Activated CD4-positive, alpha-beta T cell treated with anti-CD3 and anti-CD28 coated beads for 4 hours (primary cell): ENCODE measurements at regions not wholly inside any gene's neighbourhood (a gene's known extent, or its start where the extent isn't known, plus 50 kb on each side); places are given as distances from the start of the nearest gene placed in this dataset.

ENCODE experiments used
- DNase-seq, 2 donors: peaks; one replicate each; pipeline ENCODE4 v3.0.0-alpha.2; 2020

- DNase-seq = no peak
Measured at GRCh38 chr12:76256904-76257303, 91.3 kb downstream of the BBS10 start.

DNA sequence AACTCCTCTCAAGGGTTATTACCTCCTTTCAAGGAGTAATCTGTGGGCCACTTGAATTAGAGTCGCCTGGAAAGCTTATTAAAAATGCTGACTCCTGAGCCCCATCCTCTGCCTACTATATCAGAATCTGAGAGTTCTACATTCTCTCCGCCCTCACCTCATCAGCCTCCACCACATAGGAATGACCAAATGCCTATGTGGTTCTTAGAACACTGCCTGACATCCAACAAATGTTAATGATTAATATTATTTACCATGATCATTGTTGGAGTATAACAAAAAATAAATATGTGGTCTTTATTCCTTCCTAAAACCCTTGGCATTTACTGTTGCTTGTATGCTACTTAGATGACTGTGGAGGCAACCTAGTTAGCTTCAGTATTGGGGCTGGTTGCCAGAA lies 91.9 kb downstream of the BBS10 start:
- no peak for DNase-seq

DNA sequence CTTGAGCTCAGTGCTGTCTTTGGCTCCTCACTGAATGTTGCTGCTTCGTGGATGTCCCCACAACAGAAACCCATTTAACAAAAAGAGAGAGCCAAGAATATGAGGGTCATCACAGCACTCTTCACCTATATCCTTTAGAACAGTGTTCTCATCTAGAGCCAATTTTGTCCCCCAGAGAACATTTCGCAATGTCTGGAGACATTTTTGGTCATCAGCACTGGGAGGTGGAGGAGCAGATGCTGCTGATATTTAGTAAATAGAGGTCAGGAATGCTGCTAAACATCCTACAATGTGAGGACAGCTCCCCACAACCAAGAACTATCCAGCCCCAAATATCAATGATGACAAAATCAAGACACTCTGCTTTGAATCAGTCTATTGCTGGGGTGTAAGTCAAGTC lies 92.5 kb downstream of the BBS10 start:
- DNase-seq = no peak

DNA sequence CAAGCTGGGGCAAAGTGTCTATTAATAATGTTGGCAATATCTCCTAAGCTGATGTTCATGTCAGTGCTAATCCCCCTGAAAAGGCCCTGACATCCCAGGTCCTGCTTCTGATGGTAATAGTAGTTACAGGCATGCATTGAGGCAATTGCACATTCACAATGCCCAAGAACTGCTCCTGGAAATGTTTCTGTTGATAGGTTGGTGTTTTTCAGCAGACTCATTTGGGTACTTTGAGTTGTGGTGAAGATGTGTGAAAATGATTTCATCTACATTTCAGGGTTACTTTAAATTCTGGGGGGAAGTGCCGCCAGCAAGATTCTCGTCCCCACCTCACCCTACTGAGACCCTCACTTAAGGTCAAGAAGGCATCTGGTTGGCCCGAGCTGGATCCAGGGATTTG lies 92.9 kb downstream of the BBS10 start:
- DNase-seq = no peak

- DNase-seq = no peak
Measured at GRCh38 chr12:76252031-76252430, 96.2 kb downstream of the BBS10 start.

DNA sequence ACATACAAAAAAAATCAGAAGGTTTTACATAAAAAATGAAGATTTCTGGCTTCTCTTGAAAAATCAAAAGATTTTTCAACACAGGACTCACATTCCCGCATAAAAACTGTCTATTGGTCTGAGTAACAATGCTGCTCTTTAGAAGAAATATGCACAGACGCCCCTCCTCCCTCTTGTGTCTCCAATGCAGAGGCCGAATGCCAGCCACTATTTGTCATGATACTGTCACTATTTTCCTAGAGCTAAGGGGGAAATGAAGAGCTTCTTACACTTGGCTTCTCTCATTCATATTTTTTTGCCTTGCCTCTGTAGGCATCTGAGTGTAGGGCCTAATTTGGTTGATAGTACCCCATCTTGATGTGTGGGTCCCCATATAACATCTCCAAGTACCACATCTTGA lies 98.0 kb downstream of the BBS10 start:
- no peak for DNase-seq

DNA sequence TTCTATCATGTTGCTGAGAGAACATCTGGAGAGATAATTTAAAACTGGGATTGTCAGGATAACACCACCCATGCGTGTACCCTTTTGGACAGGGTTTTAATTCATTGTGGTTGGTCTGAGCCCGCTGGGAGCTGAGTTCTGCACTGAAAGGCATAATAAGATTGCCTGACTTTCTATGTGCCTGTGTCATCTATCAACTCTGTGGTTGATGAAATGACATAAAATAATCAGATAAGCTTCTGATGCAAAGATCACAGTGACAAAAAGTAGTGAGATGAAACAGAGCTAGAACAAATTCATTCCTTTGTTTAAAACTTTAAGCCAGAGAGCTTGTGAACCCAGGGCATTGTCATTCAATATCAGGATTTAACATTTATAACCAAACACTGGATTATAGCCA lies 98.7 kb downstream of the BBS10 start:
- no peak for DNase-seq

DNA sequence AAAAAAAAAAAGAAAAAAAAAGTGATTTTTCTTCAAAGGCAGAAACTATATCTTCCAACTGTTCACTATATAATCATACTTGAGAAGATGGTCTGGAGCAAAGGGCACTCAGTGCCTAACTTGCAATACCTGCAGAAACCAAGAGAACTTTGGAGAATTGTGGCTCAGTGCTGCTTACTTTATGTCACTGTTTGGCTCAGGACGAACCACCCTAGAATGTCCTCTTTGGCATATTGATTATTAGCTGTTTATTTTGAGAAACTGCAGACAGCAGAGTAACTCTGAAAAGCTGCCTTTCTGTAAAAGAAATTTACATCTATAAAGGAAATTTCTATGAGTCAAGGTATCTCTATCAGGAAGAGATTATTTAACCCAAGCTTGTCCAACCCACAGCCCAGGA lies 100.2 kb downstream of the BBS10 start:
- DNase-seq = no peak

GRCh38 chr12:76247026-76247646 lies 101.1 kb downstream of the BBS10 start:
- no peak for DNase-seq

- DNase-seq = no peak
Measured at GRCh38 chr12:76246611-76247010, 101.6 kb downstream of the BBS10 start.

DNA sequence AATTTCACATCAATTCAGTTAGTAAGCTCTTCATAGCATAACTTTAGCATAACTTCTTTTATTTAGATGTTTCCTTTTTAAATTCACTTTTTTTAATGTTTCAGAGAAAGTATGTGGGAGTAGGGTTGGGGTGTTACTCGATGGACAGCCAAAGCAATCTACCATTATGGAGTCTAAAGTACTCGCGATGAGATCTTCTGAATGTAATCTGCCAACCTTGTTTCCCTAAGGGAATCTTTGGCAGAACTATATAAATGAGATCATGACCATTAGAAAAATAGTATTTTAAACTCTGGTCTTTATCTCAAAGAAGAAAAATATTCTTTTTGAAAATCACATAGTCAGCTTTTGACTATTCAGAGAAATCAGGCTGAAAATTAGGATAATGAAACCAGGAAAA lies 103.9 kb downstream of the BBS10 start:
- DNase-seq = no peak

GRCh38 chr12:76242813-76243550 lies 105.2 kb downstream of the BBS10 start:
- DNase-seq = no peak

DNA sequence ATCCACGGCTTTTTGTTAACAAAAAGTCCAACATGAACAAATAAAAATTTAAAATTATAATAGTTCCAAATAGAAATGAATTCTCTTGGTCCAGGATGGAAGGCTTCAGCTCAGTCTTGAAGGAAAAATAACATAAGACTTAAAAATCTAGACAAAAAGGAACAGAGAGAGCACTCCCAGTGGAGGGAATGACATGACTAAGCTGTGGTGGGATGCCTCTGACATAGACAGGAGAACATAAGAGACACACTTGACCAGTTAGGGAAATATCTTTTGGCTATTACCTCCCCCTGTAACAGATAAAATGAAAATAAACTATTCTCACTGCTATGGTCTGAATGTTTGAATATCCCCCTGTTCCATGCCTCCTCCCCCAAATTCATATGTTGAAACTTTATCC lies 106.8 kb downstream of the BBS10 start:
- DNase-seq = no peak

- no peak for DNase-seq
Measured at GRCh38 chr12:76240281-76240680, 107.9 kb downstream of the BBS10 start.

GRCh38 chr12:76238688-76239087 lies 109.5 kb downstream of the BBS10 start:
- DNase-seq = no peak

DNA sequence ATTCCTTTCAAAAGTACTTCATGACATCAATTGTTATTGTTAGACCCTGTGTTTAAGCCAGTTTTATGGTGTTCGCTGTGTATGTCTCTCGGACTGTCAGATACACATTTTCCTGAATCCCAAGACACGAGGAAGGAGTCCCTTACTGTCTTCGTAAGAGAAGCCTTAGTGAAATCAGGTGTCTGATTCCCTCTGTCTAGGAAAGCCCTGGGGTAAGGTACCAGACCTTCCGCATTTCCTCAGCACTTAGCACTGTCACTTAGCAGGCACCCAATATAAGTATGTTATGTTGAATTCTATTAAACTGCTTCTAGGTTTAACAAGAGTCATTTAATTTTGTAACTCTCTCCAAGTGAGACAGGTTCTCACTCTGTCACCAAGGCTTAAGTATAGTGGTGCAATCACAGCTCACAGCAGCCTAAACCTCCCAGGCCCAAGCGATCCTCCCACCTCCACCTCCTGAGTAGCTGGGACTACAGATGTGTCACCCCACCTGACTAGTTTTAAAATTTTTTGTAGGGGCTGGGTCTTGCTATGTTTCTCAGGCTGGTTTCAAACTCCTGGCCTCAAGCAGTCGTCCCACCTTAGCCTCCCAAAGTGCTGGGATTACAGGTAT lies 111.0 kb downstream of the BBS10 start:
- DNase-seq = no peak

GRCh38 chr12:76236640-76237039 lies 111.6 kb downstream of the BBS10 start:
- DNase-seq = no peak

DNA sequence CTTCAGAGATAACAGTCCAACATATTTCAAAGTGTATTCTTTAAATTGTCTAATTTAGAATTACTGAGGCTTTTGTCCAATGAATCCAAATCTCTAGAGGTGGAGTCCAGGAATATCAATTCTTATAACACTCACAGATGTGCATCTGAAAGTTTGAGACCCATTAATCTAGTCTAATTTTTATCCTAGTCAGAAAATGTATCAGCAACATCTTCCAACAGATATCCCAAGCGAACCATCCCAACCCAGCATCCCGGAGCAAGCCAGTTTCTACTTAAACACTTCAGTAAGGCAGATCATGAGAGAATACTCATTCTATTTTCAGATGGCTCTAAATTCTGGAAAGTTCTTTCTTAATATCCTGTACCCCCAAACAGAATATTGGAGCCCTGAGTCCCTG lies 113.5 kb downstream of the BBS10 start:
- DNase-seq = no peak

- no peak for DNase-seq
Measured at GRCh38 chr12:76232013-76232412, 116.2 kb downstream of the BBS10 start.

DNA sequence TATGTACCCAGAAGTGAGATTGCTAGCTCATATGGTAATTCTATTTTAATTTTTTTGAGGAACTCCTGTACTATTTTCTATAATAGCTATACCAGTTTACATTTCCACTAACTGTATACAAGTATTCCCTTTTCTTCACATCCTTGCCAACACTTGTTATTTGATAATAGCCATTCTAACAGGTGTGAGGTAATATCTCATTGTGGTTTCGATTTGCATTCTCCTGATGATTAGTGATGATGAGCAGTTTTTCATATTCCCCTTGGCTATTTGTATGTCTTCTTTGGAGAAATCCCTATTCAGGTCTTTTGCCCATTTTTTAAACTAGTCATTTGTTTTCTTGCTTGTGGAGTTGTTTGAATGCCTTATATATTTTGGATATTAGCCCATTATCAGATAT lies 121.3 kb downstream of the BBS10 start:
- no peak for DNase-seq

- DNase-seq = no peak
Measured at GRCh38 chr12:76226397-76226796, 121.8 kb downstream of the BBS10 start.

DNA sequence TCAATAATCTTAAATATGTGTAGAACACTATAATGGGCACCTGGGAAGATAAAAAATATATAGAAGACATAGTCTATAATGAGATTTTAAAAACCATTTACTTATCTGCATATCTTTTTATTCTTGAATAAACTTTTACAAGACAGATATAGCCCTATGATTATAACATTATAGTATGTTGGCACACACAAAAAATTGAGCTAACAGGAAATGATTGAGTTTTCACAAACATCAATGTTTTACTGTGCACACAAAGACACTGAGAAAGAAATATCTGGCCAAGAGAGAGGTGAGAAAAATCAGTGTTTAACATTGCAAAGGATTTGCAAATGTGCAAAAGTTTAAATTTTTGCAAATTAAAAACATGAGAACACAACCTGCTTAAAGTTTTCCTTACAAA lies 124.3 kb downstream of the BBS10 start:
- DNase-seq = no peak

DNA sequence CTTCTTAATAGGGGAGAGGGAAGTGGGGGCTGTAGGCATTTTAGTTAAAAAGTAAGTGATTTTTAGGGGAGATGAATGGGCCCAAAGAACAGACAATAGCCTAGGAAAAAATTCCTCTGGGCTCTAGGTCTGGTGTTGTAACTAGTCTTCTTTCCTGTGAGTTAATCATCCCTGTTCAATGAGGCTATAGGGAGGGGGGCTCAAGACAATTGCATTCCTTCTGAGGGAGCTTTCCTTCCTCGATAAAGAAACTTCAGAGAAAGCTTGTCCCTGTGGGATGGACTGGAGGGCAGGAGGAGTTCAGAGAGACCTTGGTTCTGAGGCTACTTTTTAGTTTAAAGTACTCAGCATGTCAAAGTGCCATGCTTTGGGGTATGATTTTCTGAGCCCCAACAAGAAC lies 127.2 kb downstream of the BBS10 start:
- no peak for DNase-seq

GRCh38 chr12:76219806-76220205 lies 128.4 kb downstream of the BBS10 start:
- DNase-seq = no peak
